ENCODE measurements at regions not wholly inside any gene's neighbourhood (a gene's known extent, or its start where the extent isn't known, plus 50 kb on each side); places are given as distances from the start of the nearest gene placed in this dataset.

DNA sequence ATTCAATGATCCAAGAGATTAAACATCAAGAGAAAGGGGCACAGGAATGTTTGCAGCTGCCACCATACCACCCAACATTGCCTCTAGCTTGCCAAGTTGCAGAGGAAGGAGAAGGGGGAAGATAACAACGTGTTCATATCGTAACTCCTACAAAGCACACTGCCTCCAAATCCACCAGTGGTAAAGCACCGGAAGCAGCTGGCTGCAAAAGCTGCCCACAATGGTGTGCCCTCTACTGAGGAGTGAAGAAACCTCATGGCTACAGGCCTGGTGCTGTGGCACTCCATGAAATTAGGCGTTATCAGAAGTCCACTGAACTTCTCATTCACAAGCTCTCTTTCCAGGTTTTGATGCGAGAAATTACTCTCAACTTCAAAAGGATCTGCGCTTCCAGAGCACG, 263.9 kb upstream of the STT3B start:
- H3K4me1 Mint-ChIP-seq = peaks cover 24% of the 10 kb centered on the region
- no peak overlapping the region for H3K4me3 Mint-ChIP-seq
- TF ChIP-seq, protein P1, sequence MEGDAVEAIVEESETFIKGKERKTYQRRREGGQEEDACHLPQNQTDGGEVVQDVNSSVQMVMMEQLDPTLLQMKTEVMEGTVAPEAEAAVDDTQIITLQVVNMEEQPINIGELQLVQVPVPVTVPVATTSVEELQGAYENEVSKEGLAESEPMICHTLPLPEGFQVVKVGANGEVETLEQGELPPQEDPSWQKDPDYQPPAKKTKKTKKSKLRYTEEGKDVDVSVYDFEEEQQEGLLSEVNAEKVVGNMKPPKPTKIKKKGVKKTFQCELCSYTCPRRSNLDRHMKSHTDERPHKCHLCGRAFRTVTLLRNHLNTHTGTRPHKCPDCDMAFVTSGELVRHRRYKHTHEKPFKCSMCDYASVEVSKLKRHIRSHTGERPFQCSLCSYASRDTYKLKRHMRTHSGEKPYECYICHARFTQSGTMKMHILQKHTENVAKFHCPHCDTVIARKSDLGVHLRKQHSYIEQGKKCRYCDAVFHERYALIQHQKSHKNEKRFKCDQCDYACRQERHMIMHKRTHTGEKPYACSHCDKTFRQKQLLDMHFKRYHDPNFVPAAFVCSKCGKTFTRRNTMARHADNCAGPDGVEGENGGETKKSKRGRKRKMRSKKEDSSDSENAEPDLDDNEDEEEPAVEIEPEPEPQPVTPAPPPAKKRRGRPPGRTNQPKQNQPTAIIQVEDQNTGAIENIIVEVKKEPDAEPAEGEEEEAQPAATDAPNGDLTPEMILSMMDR (IDR thresholded peaks at IDR 0.05; ENCODE audit: unreplicated experiment) = no peak
- H3K36me3 Mint-ChIP-seq = no peaks in the 10 kb centered on the region
- DNase-seq (ENCODE audit: low spot score in 2 of 2, unreplicated experiment in 2 of 2) = no peak
- H3K27me3 Mint-ChIP-seq (ENCODE audit: low read depth) = no peaks in the 10 kb centered on the region
- no peaks in the 10 kb centered on the region for H3K9me3 Mint-ChIP-seq
- H3K27ac Mint-ChIP-seq = no peak overlapping the region

DNA sequence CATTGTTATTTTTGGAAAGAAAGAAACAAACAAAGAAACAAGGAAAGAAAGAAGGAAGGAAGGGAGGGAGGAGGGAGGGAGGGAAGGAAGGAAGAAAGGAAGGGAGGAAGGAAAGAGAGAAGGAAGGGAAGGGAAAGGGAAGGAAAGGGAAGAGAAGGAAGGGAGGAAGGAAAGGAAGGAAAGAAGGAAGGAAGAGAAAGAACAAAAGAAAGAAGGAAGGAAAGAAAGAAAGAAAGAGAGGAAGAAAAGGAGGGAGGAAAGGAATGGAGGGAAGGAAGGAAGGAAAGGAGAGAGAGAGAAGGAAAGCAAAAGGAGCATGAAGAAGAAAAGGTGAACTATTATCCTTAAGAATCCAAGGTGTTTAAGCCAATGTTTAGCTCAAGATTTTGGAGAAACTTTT, 262.7 kb upstream of the STT3B start:
- no peaks in the 10 kb centered on the region for H3K36me3 Mint-ChIP-seq
- no peak overlapping the region for H3K4me3 Mint-ChIP-seq
- TF ChIP-seq, protein P1 (IDR thresholded peaks at IDR 0.05; ENCODE audit: unreplicated experiment) = no peak
- H3K4me1 Mint-ChIP-seq = peaks cover 35% of the 10 kb centered on the region
- H3K9me3 Mint-ChIP-seq = no peaks in the 10 kb centered on the region
- no peak overlapping the region for H3K27ac Mint-ChIP-seq
- DNase-seq (ENCODE audit: low spot score in 2 of 2, unreplicated experiment in 2 of 2) = no peak
- H3K27me3 Mint-ChIP-seq (ENCODE audit: low read depth) = no peaks in the 10 kb centered on the region

DNA sequence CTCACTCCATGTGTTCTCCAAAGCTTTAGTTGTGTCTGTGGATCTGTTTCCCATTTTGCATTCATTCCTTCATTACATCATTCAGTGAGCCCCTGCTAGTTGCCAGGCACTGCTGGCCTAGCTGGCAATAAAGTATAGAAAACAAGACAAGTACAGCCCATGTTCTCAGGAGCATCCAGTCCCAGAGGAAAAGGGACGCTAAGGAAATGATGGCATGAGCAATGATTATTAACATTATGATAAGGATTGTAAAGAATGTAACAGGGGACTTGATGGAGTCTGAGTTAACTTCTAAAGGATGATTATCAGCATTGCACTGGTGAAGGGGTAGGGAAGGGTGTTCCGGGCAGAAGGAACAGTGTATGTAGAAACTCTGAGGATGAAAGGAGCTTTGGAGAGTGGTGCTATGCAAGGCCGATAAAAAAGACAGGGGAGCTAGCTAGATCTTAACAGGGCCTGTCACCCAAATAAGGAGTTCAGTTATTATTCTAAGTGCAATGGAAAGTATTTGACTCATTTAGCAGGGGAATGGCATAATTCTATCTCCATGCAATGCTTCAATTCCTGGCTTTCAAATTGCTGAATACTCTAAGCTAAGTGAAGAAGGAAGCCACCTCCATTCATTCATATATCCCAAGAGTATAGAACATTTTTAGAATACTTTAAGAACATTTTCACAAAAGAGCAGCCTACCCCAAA, 258.2 kb upstream of the STT3B start:
- TF ChIP-seq, protein P1 (IDR thresholded peaks at IDR 0.05; ENCODE audit: unreplicated experiment) = no peak
- Mint-ChIP-seq H3K27me3 (ENCODE audit: low read depth) (no peaks in the 10 kb centered on the region), H3K9me3 (no peaks in the 10 kb centered on the region), H3K36me3 (no peaks in the 10 kb centered on the region), H3K4me1 (peaks cover 36% of the 10 kb centered on the region), H3K27ac (peak overlapping the region; percentile 89), H3K4me3 (no peak overlapping the region)
- DNase-seq (ENCODE audit: low spot score in 2 of 2, unreplicated experiment in 2 of 2) = no peak

DNA sequence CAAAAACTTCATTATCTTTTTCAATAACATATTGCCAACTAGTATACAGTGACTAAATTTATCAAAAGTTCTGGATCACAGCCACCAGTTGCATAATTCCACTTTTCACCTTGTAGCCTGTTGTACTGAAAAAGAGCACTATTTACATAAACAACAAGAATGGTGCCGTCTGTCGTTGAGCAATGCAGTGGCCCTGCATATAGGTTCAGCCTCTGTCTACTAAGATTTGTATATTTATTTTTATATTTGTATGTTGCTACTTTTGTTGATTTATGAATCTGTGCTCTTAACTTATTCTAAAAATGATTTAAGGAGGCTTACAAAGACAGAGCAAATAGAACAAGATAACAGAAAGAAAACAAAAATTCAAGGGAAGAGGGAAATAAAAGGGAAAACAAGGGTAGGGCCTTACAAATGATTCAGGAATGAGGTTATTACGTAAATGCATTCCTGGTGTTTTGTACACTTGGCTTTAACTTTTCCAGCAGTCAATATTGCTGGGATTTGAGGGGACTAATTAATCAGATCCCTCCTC, 257.6 kb upstream of the STT3B start:
- peak overlapping the region; percentile 89 for H3K27ac Mint-ChIP-seq
- no peaks in the 10 kb centered on the region for H3K27me3 Mint-ChIP-seq (ENCODE audit: low read depth)

DNA sequence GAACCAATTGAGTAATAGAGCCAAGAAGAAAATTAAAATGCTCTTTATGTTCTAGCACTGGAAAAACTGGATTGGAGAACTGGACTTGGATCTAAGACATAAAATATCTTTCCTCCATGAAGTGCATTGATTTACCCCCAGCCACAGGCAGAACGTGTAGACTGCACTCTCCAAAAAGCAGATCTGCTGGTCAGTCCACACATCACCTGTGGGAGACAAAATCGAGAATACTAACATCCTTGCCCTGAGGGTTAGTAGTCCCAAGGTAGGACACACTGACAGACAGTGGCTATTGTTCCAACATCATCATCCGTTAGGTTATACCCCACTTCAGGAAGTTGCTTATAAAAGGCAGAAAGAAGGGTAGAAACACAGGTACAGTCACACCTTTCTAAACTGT, 257.1 kb upstream of the STT3B start:
- Mint-ChIP-seq H3K4me3 (no peak overlapping the region), H3K9me3 (no peaks in the 10 kb centered on the region), H3K4me1 (peaks cover 36% of the 10 kb centered on the region), H3K36me3 (no peaks in the 10 kb centered on the region), H3K27ac (peak overlapping the region; percentile 89), H3K27me3 (ENCODE audit: low read depth) (no peaks in the 10 kb centered on the region)
- TF ChIP-seq, protein P1 (IDR thresholded peaks at IDR 0.05; ENCODE audit: unreplicated experiment) = no peak
- no peak for DNase-seq (ENCODE audit: low spot score in 2 of 2, unreplicated experiment in 2 of 2)

More for the DNA sequence above, 257.6 kb upstream of the STT3B start:
- H3K4me1 Mint-ChIP-seq = peaks cover 36% of the 10 kb centered on the region
- H3K9me3 Mint-ChIP-seq = no peaks in the 10 kb centered on the region
- no peak overlapping the region for H3K4me3 Mint-ChIP-seq
- H3K36me3 Mint-ChIP-seq = no peaks in the 10 kb centered on the region
- no peak for DNase-seq (ENCODE audit: low spot score in 2 of 2, unreplicated experiment in 2 of 2)
- TF ChIP-seq, protein P1 (IDR thresholded peaks at IDR 0.05; ENCODE audit: unreplicated experiment) = no peak
